ENCODE measurements at regions not wholly inside any gene's neighbourhood (a gene's known extent, or its start where the extent isn't known, plus 50 kb on each side); places are given as distances from the start of the nearest gene placed in this dataset.

GRCh38 chr20:59453759-59454560 is 150.4 kb upstream of the PHACTR3 start:
- TF ChIP-seq POLR2A (IDR thresholded peaks at IDR 0.05) (no peak), CTCF (IDR thresholded peaks at IDR 0.05) (no peak)
